K562 (cell line): ENCODE measurements at regions not wholly inside any gene's neighbourhood (a gene's known extent, or its start where the extent isn't known, plus 50 kb on each side); places are given as distances from the start of the nearest gene placed in this dataset.

Experiments
- CHD7 ChIP-seq: fragments of 200-600 bp; sonication (generic); IDR thresholded peaks from one replicate; pipeline ENCODE4 v1.6.1; 2012; ENCODE audit warnings: mild to moderate bottlenecking, low read depth, low read length, inconsistent platforms
- POLR2A ChIP-seq: fragments of 450-650 bp; conservative IDR thresholded peaks from 2 replicates; pipeline ENCODE4 v1.6.1; 2016

GRCh38 chr3:190738636-190739155 lies 123.8 kb downstream of the GMNC start:
- TF ChIP-seq CHD7, result no peak
- TF ChIP-seq POLR2A, result no peak
